ENCODE measurements at regions not wholly inside any gene's neighbourhood (a gene's known extent, or its start where the extent isn't known, plus 50 kb on each side); places are given as distances from the start of the nearest gene placed in this dataset.

GRCh38 chr15:91471468-91471867 is 371.4 kb downstream of the SV2B start:
- TF ChIP-seq THAP9 (CRISPR knock-in tag; IDR thresholded peaks at IDR 0.05; ENCODE audit: borderline replicate concordance) (no peak), KAT7 (CRISPR knock-in tag; IDR thresholded peaks at IDR 0.05; ENCODE audit: borderline replicate concordance) (no peak), ELF1 (CRISPR knock-in tag; IDR thresholded peaks at IDR 0.05) (no peak), ZNF274 (CRISPR knock-in tag; IDR thresholded peaks at IDR 0.05) (no peak), RFXAP (CRISPR knock-in tag; IDR thresholded peaks at IDR 0.05; ENCODE audit: borderline replicate concordance) (no peak), CTCF (CRISPR knock-in tag; IDR thresholded peaks at IDR 0.05) (no peak), REL (CRISPR knock-in tag; conservative IDR thresholded peaks at IDR 0.05) (no peak), KAT2B (IDR thresholded peaks at IDR 0.05; ENCODE audit: borderline replicate concordance, low read depth, low read length) (no peak), ZBTB33 (CRISPR knock-in tag; IDR thresholded peaks at IDR 0.05) (no peak), EP300 (IDR thresholded peaks at IDR 0.05; ENCODE audit: low read depth in 2 of 2, low read length in 2 of 2) (no peak), EP300 (CRISPR knock-in tag; IDR thresholded peaks at IDR 0.05; ENCODE audit: borderline replicate concordance) (no peak), RERE (CRISPR knock-in tag; IDR thresholded peaks at IDR 0.05; ENCODE audit: low read depth) (no peak)

All from HepG2 (cell line).